Liver (tissue), 3 donors: ENCODE measurements at regions not wholly inside any gene's neighbourhood (a gene's known extent, or its start where the extent isn't known, plus 50 kb on each side); places are given as distances from the start of the nearest gene placed in this dataset.

Source experiments
- ATF3 ChIP-seq: IDR thresholded peaks from 2 replicates; pipeline ENCODE4 v1.6.1; 2016; ENCODE audit warnings: antibody characterized with exemption
- CTCF ChIP-seq: fragments of 150-350 bp; IDR thresholded peaks from 2 replicates; pipeline ENCODE4 v1.5.1; 2017; ENCODE audit warnings: improper control_type of control experiment, low read depth, low read length; ENCODE audit not compliant: missing input control
- EGR1 ChIP-seq, 2 donors: IDR thresholded peaks; 2 replicates each; pipeline ENCODE4 v1.6.1; 2016 to 2018; ENCODE audit warnings: antibody characterized with exemption in 2 of 2, low read depth in 2 of 2
- GABPA ChIP-seq, 2 donors: IDR thresholded peaks in 1 of 2; conservative IDR thresholded peaks in 1 of 2; 2 replicates each; pipeline ENCODE4 v1.6.1; 2016; ENCODE audit warnings: antibody characterized with exemption in 2 of 2, mild to moderate bottlenecking in 1 of 2, moderate library complexity in 1 of 2
- HNF4G ChIP-seq: IDR thresholded peaks from 2 replicates; pipeline ENCODE4 v1.6.1; 2016; ENCODE audit warnings: antibody characterized with exemption
- JUND ChIP-seq, 2 donors: IDR thresholded peaks; 2 replicates each; pipeline ENCODE4 v1.6.1; 2016; ENCODE audit warnings: antibody characterized with exemption in 2 of 2
- MAX ChIP-seq: IDR thresholded peaks from 2 replicates; pipeline ENCODE4 v1.6.1; 2016; ENCODE audit warnings: antibody characterized with exemption
- RAD21 ChIP-seq, 2 donors: IDR thresholded peaks; 2 replicates each; pipeline ENCODE4 v1.6.1; 2016; ENCODE audit warnings: antibody characterized with exemption in 2 of 2, mild to moderate bottlenecking in 2 of 2
- REST ChIP-seq: IDR thresholded peaks from 2 replicates; pipeline ENCODE4 v1.6.1; 2016; ENCODE audit warnings: antibody characterized with exemption, mild to moderate bottlenecking
- RXRA ChIP-seq, 2 donors: IDR thresholded peaks; 2 replicates each; pipeline ENCODE4 v1.6.1; 2017 to 2018; ENCODE audit warnings: antibody characterized with exemption in 2 of 2, mild to moderate bottlenecking in 1 of 2
- SP1 ChIP-seq: IDR thresholded peaks from 2 replicates; pipeline ENCODE4 v1.6.1; 2018; ENCODE audit warnings: antibody characterized with exemption, mild to moderate bottlenecking
- TAF1 ChIP-seq: conservative IDR thresholded peaks from 2 replicates; pipeline ENCODE4 v1.6.1; 2016; ENCODE audit warnings: antibody characterized with exemption, mild to moderate bottlenecking
- YY1 ChIP-seq: IDR thresholded peaks from 2 replicates; pipeline ENCODE4 v1.6.1; 2016; ENCODE audit warnings: antibody characterized with exemption, mild to moderate bottlenecking
- donor health status: healthy.
- donor health status: healthy.

GRCh38 chr3:153289334-153289808 lies 127.3 kb downstream of the RAP2B start:
- TF ChIP-seq MAX, result no peak
- no peak for TF ChIP-seq CTCF
- TF ChIP-seq TAF1, result no peak
- no peak for TF ChIP-seq EGR1 (IDR thresholded peaks at IDR 0.05; ENCODE audit: low read depth in 2 of 2)
- no peak for TF ChIP-seq GABPA (IDR thresholded peaks at IDR 0.05 in 1 of 2, conservative IDR thresholded peaks at IDR 0.05 in 1 of 2)
- TF ChIP-seq REST, result no peak
- no peak for TF ChIP-seq JUND (IDR thresholded peaks at IDR 0.05)
- no peak for TF ChIP-seq ATF3
- TF ChIP-seq RXRA (IDR thresholded peaks at IDR 0.05), result no peak
- TF ChIP-seq RAD21 (IDR thresholded peaks at IDR 0.05), result no peak
- no peak for TF ChIP-seq YY1
- no peak for TF ChIP-seq HNF4G
- TF ChIP-seq SP1, result no peak
